ENCODE measurements at regions not wholly inside any gene's neighbourhood (a gene's known extent, or its start where the extent isn't known, plus 50 kb on each side); places are given as distances from the start of the nearest gene placed in this dataset.

- no peak for DNase-seq
Observed at GRCh38 chr22:27022896-27023361, 365.5 kb downstream of the MIAT start.

- no peak for DNase-seq
Observed at GRCh38 chr22:27023591-27023990, 366.2 kb downstream of the MIAT start.

DNA sequence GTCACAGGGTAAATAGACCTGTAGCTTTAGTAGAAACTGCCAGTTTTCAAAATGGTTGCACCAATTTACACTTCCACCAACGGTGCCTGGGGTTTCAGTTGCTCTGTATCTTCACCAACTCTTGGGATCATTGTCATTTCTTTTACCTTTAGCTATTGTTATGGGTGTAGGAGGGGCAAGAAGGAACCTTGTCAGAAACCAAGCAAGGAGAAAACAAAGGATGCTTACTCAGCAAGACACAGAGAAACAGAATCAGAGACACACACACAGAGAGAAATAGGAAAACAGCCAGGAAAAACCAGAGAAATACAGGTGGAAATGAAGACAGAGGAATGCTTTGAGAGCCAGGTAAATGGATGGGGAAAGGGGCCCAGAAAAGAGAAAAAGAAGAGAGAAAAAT is 367.6 kb downstream of the MIAT start:
- no peak for DNase-seq

DNA sequence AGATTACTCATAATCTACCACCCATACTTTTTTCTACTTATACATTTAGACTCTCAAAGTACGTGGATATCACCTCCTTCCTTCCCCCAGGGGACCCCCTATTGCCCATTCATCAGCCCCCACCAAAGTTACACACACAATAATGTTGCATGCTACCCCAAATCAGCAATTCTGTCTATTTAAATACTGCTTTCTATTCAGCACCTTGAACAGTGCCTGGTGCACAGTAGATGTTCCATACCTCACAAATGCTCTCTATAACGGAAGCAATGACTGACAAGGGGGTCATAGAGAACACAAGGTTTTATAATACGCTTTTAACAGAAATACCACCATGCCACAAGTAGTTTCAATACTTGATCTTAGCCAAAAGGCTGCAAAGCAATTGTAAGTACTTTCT is 370.7 kb downstream of the MIAT start:
- DNase-seq = no peak

- DNase-seq = no peak
Observed at GRCh38 chr22:27029584-27030130, 372.3 kb downstream of the MIAT start.

- no peak for DNase-seq
Observed at GRCh38 chr22:27032091-27032761, 374.8 kb downstream of the MIAT start.

DNA sequence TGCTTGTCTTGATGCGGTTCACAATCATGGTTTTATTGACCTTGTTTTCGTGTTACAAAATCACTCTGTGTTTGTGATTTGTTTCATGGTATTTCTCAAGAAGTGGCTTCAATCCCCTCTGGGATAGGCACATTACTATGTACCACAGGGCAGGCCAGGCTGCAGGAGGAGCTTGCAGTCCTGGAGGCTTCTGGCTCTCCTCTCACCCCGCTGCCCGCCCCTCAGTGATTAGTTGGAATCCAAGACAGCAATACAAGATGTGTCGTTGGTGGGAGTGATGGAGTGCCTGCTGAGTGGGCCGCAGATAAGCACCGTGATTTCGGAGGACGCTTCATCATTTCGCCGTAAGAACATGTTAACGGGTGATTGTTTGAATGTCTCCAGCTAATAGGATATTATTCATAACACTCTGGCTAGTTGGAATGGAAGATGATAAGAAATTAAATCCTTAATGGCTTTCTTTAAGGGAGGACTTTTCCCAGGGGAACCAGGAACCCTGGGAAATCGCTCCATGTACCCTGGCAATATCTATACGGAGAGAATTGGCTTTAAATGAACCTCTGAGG is 384.4 kb downstream of the MIAT start:
- DNase-seq = no peak

DNA sequence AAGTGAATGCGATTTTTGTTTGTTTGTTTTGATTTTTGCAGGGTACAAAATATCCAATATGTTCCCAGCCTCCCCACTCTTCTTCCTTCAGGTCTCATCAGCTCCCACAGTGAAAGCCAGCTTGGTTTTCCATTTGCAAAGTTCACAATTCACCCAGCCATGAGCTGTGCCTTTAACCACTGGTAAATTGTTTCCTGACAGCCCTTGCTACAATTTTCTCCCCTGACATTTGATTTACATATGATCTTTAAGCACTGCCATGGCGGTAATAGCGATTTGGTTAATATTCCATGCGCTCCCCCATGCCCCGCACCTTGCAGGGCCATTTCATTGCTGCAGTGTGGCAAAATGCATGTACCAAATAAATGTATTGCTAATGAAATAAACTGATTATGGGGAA is 385.9 kb downstream of the MIAT start:
- no peak for DNase-seq

- DNase-seq = no peak
Observed at GRCh38 chr22:27045103-27045947, 387.9 kb downstream of the MIAT start.

DNA sequence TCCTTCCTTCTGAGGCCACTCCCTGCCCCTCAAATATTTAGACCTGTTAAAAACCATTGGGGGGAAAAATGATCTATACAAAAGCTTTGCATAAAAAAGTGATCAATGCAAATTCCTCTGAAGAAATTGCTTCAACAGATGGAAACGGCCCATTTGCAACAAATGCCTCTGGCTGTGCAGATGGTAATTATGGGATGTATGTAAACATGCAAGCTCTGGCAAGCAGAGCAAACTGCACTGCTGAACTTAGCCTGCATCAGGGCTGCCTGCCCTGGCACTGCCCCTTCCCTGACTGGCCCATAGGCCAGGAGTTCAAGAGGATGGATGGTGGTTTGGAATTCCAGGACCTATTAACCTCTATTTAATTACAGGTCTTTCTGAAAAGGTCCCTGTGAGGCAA is 388.7 kb downstream of the MIAT start:
- no peak for DNase-seq

GRCh38 chr22:27046603-27047002 is 389.2 kb downstream of the MIAT start:
- no peak for DNase-seq

- DNase-seq = no peak
Observed at GRCh38 chr22:27050771-27051170, 393.4 kb downstream of the MIAT start.

GRCh38 chr22:27051407-27051806 is 394.0 kb downstream of the MIAT start:
- DNase-seq = no peak

DNA sequence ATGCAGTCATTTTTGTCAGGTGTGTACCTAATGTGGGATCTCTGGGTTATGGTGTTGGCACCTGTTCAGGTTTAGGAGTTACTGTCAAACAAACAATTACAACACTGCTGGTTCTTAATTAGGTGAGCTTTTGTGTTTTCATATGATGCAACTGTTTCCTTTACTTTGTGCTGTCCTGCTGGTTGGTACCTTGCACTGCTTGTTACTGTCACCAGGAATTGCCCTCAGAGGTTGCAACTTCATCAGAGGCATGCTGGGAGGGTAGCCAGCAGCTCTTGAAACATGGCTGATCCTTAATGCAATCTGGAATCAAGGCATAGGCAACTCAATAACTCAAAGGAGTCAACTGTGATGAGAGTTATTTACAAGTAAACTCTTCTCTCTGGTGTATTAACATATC is 400.3 kb downstream of the MIAT start:
- DNase-seq = no peak

- no peak for DNase-seq
Observed at GRCh38 chr22:27060190-27060589, 402.8 kb downstream of the MIAT start.

GRCh38 chr22:27062910-27063309 is 405.5 kb downstream of the MIAT start:
- DNase-seq = no peak

DNA sequence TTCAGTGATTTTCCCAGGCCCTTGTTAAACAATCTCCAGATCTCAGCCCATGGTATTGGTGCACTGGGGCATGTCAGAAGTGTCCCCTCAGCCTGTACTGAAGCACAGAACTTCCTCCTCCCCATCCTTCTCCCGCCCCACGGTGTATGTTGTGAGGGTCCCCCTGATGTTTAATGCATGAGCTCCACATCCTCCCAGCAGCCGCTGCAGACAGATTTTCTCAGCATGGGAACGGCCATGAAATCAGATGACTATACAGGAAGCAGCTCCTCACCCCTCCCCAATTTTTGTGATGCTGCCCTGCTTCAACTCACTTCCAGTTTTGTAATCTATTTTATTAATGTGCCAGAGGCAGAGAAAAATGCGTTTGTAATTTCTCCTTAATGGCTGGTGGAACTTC is 406.0 kb downstream of the MIAT start:
- DNase-seq = no peak

- DNase-seq = no peak
Observed at GRCh38 chr22:27063841-27064240, 406.5 kb downstream of the MIAT start.

- DNase-seq = no peak
Observed at GRCh38 chr22:27064386-27064785, 407.0 kb downstream of the MIAT start.

DNA sequence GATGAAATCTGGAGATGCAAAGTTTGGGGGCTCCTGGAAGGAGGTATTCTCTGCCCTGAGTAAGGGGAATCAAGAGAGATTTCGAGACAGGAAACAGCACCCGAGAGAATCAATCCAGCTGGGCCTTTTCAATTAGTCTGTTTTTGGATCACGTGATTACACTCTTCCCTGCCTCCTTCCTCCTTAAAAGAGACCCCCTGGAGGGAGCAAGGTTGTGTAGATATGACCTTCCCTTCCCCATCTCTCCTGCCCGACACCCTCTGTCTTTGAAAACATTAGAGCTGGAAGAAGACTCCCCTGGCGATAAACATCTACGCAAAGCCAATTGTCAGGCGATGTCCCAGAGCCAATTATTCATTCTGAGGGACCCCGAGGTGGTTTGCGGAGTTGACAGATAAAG is 407.9 kb downstream of the MIAT start:
- DNase-seq = no peak

DNA sequence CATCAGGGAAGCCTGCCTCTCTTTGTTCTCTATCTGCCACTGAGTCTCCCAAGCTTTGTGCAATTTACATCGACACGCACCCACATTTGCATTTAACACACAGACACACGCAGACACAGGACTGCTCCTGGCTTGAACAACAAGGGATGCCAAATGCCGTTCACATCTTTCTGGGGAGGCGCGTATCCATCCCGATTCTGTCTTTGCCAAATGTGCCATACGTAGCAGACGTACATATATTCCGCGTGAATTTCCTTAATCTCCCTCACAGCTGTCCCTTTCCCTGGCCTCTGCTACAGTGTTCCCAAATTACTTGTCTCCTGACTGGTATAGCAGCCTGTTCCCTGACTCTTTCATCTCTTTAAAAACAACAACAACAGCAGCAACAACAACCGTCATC is 409.5 kb downstream of the MIAT start:
- DNase-seq = no peak

DNA sequence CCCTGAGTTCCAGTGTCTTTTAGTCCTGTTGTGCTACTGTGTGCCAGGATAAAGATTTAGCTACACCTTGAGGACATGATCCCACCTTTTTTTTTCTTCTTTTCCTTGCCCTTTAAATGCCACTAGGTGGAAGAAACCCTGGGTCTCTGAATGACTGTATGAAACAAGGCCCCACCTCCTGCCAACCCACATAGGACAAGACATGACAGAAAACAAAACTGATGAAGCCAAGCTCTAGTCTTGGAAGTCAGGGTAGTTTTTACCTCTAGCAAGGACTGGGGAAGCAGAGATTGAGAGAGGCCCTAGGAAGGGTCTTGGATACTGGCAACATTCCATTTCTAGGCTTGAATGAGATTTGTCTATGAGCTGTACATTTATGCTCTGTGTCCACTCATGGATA is 410.7 kb downstream of the MIAT start:
- no peak for DNase-seq

DNA sequence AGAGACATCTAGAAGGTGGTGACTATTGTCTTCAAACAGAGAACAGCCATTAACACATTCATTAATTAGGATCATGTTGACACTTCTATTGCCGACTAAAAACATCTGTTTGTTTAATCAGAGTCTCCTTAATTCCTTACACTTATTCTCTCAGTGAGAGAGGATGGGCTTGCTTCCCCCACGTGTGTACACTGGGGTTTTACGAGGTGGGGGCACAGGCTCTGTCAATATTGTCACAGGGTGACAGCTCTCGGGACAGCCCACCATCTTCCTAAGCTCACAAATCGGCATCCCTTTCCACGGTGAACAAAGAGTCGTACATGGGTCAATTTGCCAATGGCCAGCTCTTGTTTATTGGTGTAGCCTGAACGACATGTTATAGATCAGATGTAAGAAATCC is 413.2 kb downstream of the MIAT start:
- DNase-seq = no peak
